Upper lobe of left lung (tissue), 6 donors: ENCODE measurements at regions not wholly inside any gene's neighbourhood (a gene's known extent, or its start where the extent isn't known, plus 50 kb on each side); places are given as distances from the start of the nearest gene placed in this dataset.
"Not testable (repeated sequence)": the region's sequence is repeated elsewhere in the genome, so short reads cannot be mapped to it uniquely, and the experiment has no call there.

Source experiments
- ATAC-seq, 2 donors: fragments of 200-7000 bp; cut with Tn5 transposase; one replicate each; pipeline ENCODE4 v1.9.1; 2022; ENCODE audit warnings: mild to moderate bottlenecking in 2 of 2, moderate library complexity in 2 of 2; ENCODE audit not compliant: low FRiP score in 2 of 2
- DNase-seq, 2 donors: peaks; one replicate each; pipeline ENCODE4 v3.0.0-alpha.2; 2019 to 2020
- H3K27ac ChIP-seq, 4 donors: fragments of 200-600 bp; sonication (generic); one replicate each; pipeline ENCODE4 v1.5.1; 2016 to 2019
- H3K27me3 ChIP-seq, 4 donors: fragments of 200-600 bp; sonication (generic); one replicate each; pipeline ENCODE4 v1.5.1; 2017 to 2019
- H3K36me3 ChIP-seq, 4 donors: fragments of 200-600 bp; sonication (generic); one replicate each; pipeline ENCODE4 v1.5.1; 2016 to 2019
- H3K4me1 ChIP-seq, 4 donors: fragments of 200-600 bp; sonication (generic); one replicate each; pipeline ENCODE4 v1.5.1; 2018 to 2019
- H3K4me3 ChIP-seq, 4 donors: fragments of 200-600 bp; sonication (generic); one replicate each; pipeline ENCODE4 v1.5.1; 2017 to 2019; ENCODE audit warnings: mild to moderate bottlenecking in 2 of 4, moderate library complexity in 1 of 4
- H3K9me3 ChIP-seq, 4 donors: fragments of 200-600 bp; sonication (generic); one replicate each; pipeline ENCODE4 v1.5.1; 2018 to 2019
- EP300 ChIP-seq, 4 donors: sonication (generic); formaldehyde crosslinking; IDR thresholded peaks; one replicate each; pipeline ENCODE4 v1.5.1; 2017; ENCODE audit warnings: antibody characterized with exemption in 4 of 4, control low read depth in 2 of 4
- POLR2A ChIP-seq, 4 donors: fragments of 450-650 bp; IDR thresholded peaks; one replicate each; pipeline ENCODE4 v1.5.1; 2016 to 2017; ENCODE audit warnings: antibody characterized with exemption in 4 of 4, mild to moderate bottlenecking in 2 of 4
- POLR2AphosphoS5 ChIP-seq, 2 donors: sonication (generic); formaldehyde crosslinking; IDR thresholded peaks; one replicate each; pipeline ENCODE4 v1.5.1; 2017; ENCODE audit warnings: antibody characterized with exemption in 2 of 2
- WGBS, 2 donors: methylation state at CpG; one replicate each; pipeline ENCODE4 v1.1.5; 2017 to 2018; 5-methylcytosine and 5-hydroxymethylcytosine counted together
- TF ChIP-seq, protein P1 (sequence below), 6 experiments: fragments of 450-650 bp in 4 of 6; fragments of 200-600 bp in 2 of 6; sonication (generic) in 2 of 6; IDR thresholded peaks; one replicate each; pipeline ENCODE4 v1.5.1; 2016 to 2019; ENCODE audit warnings: antibody characterized with exemption in 6 of 6
- donor health status: DM: no; HTN: no; CAD: no; lungs with moderate emphysema.
- donor health status: DM: no; HTN: yes; CAD: no; lungs with severe emphysema.

DNA sequence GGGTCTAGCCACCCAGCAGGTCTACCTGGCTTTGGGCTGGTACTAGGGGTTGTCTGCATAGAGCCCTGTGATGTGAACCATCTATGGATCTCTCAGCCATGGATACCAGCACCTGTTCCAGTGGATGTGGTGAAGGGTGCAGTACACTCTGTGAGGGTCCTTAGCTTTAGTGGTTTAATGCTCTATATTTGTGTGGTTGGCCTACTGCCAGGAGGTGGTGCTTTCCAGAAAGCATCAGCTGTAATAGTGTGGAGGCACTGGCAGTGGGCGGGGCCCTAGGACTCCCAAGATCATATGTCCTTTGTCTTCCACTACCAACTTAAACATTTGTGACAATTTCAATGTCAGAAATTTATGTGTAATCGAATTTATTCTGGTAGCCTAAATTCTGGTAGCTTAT is 1065.1 kb downstream of the RPIA start:
- not testable (repeated sequence) for H3K4me3 ChIP-seq, H3K4me1 ChIP-seq, H3K9me3 ChIP-seq, DNase-seq, H3K27ac ChIP-seq, ATAC-seq, H3K27me3 ChIP-seq, H3K36me3 ChIP-seq
- WGBS, 2 donors: 64 to 66% methylated on average over 2 of the region's 2 CpGs

DNA sequence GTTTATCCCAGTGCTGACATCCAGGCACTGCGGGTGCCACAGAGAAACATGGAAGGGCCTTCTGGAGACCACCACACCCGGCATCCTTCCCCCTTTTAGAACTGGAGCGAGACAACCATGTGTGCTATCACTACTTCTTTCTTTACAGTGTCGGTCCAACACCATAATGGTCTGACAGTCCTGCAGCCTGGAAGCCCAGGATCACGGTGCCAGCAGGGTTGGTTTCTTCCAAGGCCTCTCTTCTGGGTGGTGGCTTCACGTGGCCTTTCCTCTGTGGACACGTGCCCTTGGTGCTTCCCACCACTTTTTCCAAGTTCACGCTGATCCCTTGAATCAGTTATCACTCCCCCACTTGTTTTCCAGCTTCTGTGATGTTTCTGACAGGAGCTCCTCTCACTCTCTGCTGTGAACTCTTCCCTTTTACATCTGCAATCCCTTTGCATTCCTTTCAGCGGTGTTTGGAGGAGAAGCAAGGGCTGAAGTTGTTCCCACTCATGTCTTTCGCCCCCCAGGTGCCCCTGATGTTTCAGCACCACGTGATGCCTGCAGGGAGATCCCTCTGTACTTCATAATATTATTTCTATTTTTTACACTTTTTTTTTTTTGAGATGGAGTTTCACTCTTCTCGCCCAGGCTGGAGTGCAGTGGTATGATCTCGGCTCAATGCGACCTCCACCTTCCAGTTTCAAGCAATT is 1067.0 kb downstream of the RPIA start:
- not testable (repeated sequence) for H3K9me3 ChIP-seq, H3K4me3 ChIP-seq, H3K27me3 ChIP-seq, DNase-seq, ATAC-seq, H3K4me1 ChIP-seq, H3K36me3 ChIP-seq, H3K27ac ChIP-seq
- 69 to 71% methylated on average over 14 of the region's 14 CpGs for WGBS, 2 donors

DNA sequence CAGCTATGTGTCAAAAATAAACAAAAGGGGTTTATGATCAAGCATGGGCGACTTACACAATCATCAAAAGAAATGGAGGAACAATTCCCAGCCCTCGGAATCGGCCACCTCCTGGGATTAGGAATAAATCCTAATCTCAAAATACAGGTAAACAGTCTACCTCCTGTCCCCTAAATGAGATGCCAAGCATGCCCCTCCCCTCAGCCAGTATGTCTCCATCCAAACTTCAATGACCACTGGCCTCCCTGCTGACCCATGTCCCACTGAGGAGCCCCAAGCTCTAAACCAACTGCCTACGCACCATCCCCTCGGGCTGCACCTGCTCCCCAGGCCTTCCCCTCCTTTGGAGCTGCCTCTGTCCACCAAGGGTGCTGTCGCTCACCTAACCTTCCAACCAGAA is 1069.3 kb downstream of the RPIA start:
- DNase-seq, H3K27ac ChIP-seq, ATAC-seq, H3K36me3 ChIP-seq, H3K27me3 ChIP-seq, H3K4me1 ChIP-seq, H3K4me3 ChIP-seq: not testable (repeated sequence)
- WGBS, 2 donors: 83 to 85% methylated on average over 6 of the region's 6 CpGs
- H3K9me3 ChIP-seq: peaks cover 0 to 13% (median 6%) of the 10 kb centered on the region in 4 donors

DNA sequence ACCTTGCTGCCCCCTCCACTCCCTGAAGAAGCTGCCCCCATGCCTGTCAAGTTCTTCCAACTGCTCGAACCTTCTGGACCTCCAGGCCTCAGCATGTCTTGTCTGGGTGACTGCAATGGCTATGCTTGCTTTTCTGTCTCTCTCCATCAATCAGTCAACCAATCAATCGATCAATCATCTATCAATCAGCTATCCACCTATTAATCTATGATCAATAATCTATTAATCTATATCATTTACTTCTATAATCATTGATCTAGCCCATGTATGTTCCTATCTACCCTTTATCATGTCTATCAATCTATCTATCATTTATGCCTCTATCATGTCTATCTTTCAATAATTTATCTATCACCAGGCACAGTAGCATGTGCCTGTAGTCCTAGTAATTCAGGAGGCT is 1069.7 kb downstream of the RPIA start:
- H3K9me3 ChIP-seq: peaks cover 0 to 13% (median 6%) of the 10 kb centered on the region in 4 donors
- H3K27me3 ChIP-seq, H3K36me3 ChIP-seq, H3K27ac ChIP-seq, H3K4me1 ChIP-seq, DNase-seq, H3K4me3 ChIP-seq, ATAC-seq: not testable (repeated sequence)
- 56 to 65% methylated on average over 2 of the region's 2 CpGs for WGBS, 2 donors

DNA sequence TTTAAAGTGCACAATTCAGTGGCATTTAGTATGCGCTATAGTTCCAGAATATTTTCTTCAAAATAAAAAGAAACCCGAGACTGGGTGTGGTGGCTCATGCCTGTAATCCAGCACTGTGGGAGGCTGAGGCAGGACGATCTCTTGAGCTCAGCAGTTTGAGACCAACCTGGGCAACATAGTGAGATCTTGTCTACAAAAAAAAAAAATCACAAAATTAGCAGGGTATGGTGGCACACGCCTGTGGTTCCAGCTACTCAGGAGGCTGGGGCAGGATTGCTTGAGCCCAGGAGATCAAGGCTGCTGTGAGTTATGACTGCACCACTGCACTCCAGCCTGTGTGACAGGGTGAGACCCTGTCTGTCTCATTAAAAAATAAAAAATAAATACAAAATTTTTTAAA is 1070.4 kb downstream of the RPIA start:
- not testable (repeated sequence) for ATAC-seq, H3K4me1 ChIP-seq, DNase-seq, H3K27ac ChIP-seq, H3K36me3 ChIP-seq, H3K27me3 ChIP-seq, H3K4me3 ChIP-seq
- 85 to 87% methylated on average over 4 of the region's 4 CpGs for WGBS, 2 donors
- H3K9me3 ChIP-seq: peaks cover 0 to 13% (median 6%) of the 10 kb centered on the region in 4 donors

DNA sequence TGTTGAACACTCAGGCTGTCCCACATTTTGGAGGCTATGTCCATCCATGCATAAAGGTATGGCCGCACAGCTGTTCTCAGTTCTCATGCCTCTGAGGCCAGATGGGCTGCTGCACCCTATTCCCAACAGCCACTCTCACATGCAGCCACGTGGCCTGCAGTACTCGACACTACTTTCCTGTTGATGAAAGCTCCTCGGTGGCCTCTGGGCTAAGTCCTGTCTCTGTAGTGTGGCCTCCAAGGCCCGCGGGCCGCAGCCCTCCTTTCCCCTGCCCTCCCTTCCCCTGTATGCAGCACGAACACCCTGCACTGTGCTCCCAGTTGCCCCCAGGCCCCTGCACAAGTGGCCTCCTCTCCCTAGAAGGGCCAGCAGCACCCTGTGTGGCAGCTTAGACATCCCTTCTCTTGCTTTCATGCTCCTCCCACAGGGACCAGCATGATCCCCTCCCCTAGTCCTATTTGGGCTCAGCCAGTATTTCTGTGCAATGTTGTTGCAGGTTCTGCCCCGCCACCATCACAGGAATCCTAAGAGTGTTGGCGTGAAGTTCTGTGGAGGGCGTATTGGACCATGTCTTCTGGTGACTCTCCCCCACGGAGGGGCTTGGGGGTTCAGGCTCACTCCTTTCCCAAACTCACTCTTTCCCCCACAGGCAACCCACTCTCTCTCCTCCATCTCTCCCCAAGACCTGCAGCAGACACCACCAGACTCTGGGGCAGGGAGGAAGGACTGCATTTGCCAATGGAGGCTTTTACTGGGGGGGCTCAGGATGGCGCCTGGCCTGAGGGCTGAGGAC is 1071.2 kb downstream of the RPIA start:
- WGBS, 2 donors: 87 to 88% methylated on average over 13 of the region's 13 CpGs
- DNase-seq: peak in 1 of 2 donors; percentile 72
- H3K4me1 ChIP-seq, H3K36me3 ChIP-seq, H3K4me3 ChIP-seq, ATAC-seq, H3K27ac ChIP-seq: not testable (repeated sequence)
- H3K9me3 ChIP-seq: peaks cover 0 to 13% (median 6%) of the 10 kb centered on the region in 4 donors
- H3K27me3 ChIP-seq: peaks cover 0 to 13% (median 6%) of the 10 kb centered on the region in 4 donors

DNA sequence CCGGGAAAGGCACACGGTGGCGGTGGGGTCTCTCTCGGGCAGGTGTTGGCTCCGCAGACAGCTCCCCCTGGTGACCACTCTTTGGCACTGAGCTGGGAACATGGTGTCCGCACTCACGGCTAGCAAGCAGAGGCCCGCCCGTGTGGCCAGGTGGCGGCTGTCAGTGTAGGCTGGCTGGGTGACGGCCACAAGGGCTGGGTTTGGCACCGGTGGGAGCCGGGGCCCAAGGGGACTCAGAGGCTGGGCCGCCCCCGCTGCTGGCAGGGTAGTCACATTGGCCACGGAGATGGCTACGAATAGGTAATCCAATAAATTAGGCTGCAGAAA is 1071.7 kb downstream of the RPIA start:
- H3K27me3 ChIP-seq: peaks cover 0 to 16% (median 8%) of the 10 kb centered on the region in 4 donors
- peaks cover 0 to 7% (median 3%) of the 10 kb centered on the region in 4 donors for H3K4me1 ChIP-seq
- no peak overlapping the region for H3K27ac ChIP-seq
- H3K9me3 ChIP-seq: peaks cover 0 to 13% (median 6%) of the 10 kb centered on the region in 4 donors
- peak in 1 of 2 donors; percentile 85 for DNase-seq
- H3K36me3 ChIP-seq: no peaks in the 10 kb centered on the region
- no peak overlapping the region for H3K4me3 ChIP-seq
- ATAC-seq: no peak
- TF ChIP-seq POLR2AphosphoS5 (IDR thresholded peaks at IDR 0.05) (no peak), POLR2A (IDR thresholded peaks at IDR 0.05) (no peak), EP300 (IDR thresholded peaks at IDR 0.05) (no peak)
- TF ChIP-seq, protein P1, sequence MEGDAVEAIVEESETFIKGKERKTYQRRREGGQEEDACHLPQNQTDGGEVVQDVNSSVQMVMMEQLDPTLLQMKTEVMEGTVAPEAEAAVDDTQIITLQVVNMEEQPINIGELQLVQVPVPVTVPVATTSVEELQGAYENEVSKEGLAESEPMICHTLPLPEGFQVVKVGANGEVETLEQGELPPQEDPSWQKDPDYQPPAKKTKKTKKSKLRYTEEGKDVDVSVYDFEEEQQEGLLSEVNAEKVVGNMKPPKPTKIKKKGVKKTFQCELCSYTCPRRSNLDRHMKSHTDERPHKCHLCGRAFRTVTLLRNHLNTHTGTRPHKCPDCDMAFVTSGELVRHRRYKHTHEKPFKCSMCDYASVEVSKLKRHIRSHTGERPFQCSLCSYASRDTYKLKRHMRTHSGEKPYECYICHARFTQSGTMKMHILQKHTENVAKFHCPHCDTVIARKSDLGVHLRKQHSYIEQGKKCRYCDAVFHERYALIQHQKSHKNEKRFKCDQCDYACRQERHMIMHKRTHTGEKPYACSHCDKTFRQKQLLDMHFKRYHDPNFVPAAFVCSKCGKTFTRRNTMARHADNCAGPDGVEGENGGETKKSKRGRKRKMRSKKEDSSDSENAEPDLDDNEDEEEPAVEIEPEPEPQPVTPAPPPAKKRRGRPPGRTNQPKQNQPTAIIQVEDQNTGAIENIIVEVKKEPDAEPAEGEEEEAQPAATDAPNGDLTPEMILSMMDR (IDR thresholded peaks at IDR 0.05): no peak
- WGBS, 2 donors: 80 to 84% methylated on average over 17 of the region's 17 CpGs
